ENCODE measurements at regions not wholly inside any gene's neighbourhood (a gene's known extent, or its start where the extent isn't known, plus 50 kb on each side); places are given as distances from the start of the nearest gene placed in this dataset.

DNA sequence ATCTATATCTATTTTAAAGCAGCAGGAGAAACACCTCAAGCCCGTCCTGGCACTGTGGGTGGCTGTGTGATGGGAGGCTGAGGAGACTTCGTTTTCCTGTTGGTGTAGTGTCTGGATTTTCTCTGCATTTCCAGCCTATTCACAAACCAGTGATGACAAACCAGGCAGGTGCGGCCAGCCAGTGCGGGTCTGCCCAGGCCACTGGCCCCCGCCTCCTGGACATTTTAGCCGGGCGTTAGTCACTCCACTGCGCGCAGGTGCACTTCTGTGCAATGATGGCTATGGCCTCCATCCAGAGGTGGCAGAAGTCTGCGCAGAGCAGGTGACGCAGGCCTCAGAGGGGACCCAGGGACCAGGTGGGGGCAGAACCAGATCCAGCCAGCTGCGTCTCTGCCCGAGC, 64.9 kb upstream of the PITRM1 start:
- TF ChIP-seq CTCF (conservative IDR thresholded peaks at IDR 0.05; ENCODE audit: low read depth, low read length) (no peak), EZH2 (IDR thresholded peaks at IDR 0.05; ENCODE audit: borderline replicate concordance, low read depth, low read length, poor library complexity, severe bottlenecking) (no peak)

Data from A673 (cell line).